AG08396 (cell line): ENCODE measurements at regions not wholly inside any gene's neighbourhood (a gene's known extent, or its start where the extent isn't known, plus 50 kb on each side); places are given as distances from the start of the nearest gene placed in this dataset.
"Not testable (repeated sequence)": the region's sequence is repeated elsewhere in the genome, so short reads cannot be mapped to it uniquely, and the experiment has no call there.

Experiments
- DNase-seq: peaks from one replicate; pipeline ENCODE4 v3.0.0; 2012; ENCODE audit warnings: low spot score, mixed read lengths

GRCh38 chr4:74544655-74545361 is 99.9 kb downstream of the AREG start:
- DNase-seq = no peak

DNA sequence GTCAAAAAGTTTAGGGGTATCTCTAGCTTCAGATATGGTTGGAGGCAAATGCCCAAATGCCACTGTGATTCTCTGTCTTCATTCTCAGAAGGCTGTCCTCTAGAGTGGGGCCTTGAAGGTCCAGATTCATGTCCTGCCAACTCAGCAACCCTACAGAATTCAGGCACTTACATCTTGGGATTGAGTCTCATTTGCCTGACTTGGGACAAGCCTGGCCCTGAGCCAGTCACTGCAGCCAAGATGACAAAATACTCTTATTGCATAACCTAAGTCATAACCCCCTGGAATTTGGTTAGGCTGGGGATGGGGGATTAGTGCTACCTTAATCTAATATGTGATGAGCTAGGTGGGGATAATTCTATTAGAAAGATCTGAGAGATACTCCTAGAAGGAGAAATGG is 100.5 kb downstream of the AREG start:
- no peak for DNase-seq

GRCh38 chr4:74546057-74546456 is 101.1 kb downstream of the AREG start:
- no peak for DNase-seq

- no peak for DNase-seq
Observed at GRCh38 chr4:74547042-74547441, 102.1 kb downstream of the AREG start.

DNA sequence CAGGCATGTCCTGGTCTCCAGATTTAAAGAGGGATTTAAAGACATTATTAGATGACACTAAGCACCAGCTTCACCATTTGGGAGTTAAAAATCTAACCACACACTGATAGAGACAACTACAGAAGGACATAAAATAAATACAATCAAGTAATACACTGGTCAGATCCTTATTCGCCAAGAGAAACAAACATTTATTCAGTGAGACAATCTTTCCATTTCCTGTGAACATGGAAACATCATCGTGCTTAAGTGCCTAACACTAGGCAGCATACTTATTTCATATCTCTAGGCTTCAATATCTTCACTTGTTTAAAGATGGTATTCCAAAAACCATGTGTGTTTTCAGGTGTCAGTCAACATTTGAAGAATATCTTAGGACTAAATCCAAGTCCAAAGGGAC is 103.6 kb downstream of the AREG start:
- DNase-seq = no peak

DNA sequence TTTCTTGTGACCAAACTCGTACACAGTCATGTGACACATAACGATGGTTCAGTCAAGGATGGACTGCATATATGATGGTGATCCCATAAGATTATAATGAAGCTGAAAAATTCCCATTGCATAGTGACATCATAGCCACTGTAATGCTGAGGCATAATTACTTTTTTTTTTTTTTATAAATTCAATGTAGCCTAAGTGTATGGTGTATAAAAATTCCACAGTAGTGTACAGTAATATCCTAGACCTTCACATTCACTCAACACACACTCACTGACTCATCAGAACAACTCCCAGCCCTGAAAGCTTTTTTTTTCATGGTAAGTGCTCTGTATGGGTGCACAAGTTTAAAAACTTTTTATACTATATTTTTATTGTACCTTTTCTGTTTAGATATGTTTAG is 105.0 kb downstream of the AREG start:
- no peak for DNase-seq

DNA sequence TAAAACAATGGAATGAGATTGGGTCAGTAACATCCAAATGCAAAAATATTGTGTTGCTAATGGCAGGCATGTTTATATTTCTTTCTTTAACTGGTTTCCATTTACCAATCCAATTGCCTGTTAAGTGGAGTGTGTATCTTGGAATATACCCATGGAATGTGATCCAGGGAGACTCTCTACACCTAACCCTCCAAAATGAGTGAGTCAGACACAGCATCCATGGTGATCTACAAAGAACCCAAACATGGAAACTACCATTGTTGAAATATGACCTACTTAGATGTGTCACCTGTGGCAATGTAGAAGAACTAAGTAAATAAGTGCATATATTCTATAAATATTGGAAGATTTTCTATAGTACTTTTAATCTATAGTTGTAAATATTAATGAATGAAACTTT is 110.3 kb downstream of the AREG start:
- peak; percentile 17 for DNase-seq

DNA sequence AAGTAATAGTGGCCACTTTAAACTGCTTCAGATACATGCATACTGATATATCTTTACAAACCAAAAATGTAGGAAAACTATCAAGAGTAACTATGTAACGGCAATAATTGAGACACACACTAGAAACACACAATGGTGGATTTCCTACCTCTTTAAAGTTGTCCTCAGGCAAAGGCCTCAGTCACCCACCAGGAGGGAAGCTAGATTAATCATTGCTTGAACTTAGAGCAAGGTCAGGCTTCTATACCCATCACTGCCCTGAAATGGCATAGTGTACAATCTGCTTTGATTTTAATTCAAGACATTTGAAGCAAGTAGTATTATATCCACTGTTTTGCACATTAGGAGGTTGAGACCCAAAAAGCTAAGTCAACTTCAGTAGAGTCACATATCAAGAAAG is 110.9 kb downstream of the AREG start:
- no peak for DNase-seq

GRCh38 chr4:74559853-74560252 is 114.9 kb downstream of the AREG start:
- DNase-seq = no peak

DNA sequence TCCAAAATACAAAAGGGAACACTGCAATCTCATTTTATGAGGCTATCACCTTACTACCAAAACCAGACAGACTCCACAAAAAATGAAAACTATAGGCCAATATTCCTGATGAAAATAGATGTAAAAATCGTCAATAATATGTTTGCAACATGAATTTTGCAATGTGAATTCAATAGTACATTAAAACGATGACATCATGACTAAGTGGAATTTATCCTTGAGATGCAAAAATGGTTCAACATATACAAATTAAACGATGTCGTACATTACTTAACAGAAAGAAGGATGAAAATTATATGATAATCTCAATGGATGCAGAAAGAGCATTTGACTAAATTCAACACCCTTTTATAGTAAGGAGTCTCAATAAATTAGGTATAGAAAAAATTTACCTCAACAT is 123.0 kb downstream of the AREG start:
- DNase-seq = no peak

DNA sequence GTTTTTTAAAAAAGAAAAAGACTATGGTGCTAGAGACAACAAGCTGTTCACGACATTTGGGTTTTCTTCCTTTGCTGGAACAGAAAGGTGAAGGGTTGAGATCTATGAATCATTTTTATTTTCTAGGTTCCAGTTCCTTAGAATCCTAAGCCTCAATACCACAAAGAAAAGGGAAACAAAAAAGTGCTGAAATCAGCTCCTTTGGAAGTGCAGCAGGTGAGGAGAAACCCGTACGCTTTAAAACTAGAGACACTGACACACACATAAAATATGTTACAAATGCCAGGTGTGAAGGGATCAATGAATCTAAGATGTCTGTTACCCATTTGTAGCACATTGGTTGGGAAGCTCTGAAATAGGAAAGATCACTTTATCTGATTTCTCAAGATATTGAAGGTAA is 125.2 kb downstream of the AREG start:
- DNase-seq = no peak

- no peak for DNase-seq
Observed at GRCh38 chr4:74578329-74578728, 133.4 kb downstream of the AREG start.

GRCh38 chr4:74578865-74579264 is 133.9 kb downstream of the AREG start:
- DNase-seq = not testable (repeated sequence)

GRCh38 chr4:74583089-74583700 is 138.3 kb downstream of the AREG start:
- peak; percentile 4 for DNase-seq

- DNase-seq = no peak
Observed at GRCh38 chr4:74583757-74584156, 138.8 kb downstream of the AREG start.

- DNase-seq = no peak
Observed at GRCh38 chr4:74588350-74588749, 143.4 kb downstream of the AREG start.

GRCh38 chr4:74590476-74590875 is 145.5 kb downstream of the AREG start:
- DNase-seq = no peak

DNA sequence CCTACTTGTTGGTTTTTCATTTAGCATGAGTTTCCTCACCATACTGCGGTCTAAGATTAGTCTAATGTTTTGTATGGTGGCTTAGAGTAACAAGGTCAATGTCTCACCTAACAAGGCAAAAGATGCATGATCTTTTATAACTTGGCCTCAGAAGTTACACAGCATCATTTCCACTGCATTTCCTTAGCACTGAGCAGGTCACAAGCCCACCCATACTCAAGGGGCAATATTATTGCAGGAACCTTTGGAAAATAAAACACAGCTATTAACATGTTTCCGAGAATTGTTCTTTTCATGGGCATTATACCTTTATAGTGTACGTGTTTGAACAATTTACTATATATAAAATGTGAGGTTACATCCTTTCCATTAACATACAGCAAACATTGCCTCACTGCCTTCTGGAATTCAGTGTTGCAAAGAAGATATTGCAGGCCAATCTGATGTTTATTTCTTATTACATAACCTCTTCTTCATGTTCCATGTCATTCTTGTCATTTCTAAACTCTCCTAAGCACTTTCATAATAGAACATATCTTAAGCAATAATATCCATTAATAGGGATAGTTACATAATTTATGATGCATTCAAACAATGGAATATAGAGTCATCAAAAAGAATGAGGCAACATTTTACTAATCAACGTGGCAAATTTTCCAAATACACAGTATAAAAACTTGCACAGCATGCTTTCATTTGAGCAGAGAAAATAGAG is 153.8 kb downstream of the AREG start:
- no peak for DNase-seq

DNA sequence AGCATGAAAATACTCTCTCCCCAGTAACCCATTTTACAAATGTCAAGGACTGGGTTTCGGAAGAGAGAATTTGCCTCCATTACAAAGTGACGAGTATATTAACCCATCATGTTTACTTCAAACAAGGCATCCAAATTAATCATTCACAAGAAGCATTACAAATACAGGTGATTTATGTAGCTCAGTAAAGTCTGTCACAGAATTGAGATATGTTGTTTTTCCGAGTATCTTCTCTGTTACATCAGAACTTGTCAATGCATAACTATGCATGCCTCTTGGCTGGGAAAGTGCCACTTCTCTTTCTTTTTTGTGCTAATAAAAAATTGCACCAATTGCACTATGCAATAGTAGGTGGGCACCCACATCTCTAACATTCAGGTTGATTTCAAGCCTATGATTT is 158.2 kb downstream of the AREG start:
- DNase-seq = no peak

DNA sequence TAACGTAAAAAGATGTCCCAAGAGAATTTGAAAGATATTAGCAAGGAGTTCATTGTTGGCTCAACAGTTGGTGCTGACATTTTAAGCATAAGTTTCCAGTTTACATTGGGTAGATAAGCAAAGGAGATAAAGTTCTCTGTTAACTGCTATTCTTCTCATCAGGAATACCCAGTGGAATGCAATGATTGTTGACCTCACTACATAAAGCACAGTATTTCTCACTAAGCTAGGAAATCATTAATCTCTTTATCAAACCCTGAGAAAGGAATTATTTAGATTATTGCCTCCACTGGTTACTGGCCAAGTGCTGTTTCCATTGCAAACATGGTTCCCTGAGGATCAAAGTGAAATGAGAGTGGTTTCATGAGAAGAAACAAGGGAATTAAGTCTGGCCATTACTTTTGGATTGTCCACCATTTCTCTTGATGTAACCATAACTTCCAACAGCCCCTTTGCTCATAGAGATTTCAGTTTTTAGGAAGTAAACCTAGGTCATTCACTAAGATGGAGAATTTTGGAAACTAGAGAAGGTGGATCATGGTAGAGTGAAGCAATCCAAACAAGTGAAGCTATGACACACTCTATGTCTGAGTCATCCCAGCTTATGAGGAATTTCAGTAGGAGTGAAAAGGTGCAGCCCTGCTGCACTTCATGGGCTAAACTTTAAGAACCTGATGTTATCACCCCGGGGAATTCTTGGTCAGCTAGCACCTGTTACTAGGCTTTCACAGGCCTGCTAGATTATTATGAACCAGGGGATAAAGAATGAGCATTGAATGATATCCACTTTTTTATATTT is 163.4 kb downstream of the AREG start:
- peak; percentile 21 for DNase-seq

GRCh38 chr4:74610491-74610890 is 165.6 kb downstream of the AREG start:
- DNase-seq = no peak

DNA sequence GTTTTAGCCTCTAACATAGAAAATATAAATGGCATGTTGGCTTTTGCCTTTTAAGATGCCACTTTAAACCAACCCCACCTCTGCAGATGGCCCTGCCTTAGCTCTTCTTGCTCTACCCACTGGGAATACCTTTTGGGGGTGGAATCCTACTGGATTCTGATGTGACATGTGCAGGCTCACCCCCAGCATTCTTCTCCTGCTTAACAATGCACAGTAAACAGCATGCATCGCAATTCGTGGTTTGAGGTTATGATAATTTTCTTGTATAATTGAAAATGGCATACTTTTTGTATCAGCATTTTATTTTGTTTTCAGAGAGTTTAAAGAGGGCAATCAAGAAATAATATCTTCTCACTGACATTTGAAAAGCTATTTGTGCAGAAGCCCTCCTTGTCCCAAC is 167.9 kb downstream of the AREG start:
- DNase-seq = no peak

DNA sequence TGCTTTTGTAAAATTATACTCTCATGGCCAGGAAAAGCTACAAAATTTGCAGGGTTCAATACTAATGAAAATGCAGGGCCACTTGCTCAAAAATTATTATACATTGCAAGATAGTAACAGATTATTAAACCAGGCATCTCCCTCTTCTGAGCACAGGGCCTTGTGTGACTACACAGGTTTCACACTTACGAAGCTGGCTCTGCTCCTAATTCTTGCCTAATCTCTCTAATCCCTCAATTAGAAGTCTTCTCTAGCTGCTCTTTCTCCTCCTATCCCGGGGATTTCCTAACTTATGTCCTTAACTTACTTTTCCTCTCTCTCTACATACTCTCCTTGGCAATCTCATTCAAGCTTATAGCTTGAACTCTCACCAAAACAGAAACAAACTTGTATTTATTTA is 168.3 kb downstream of the AREG start:
- DNase-seq = no peak
